ENCODE measurements at regions not wholly inside any gene's neighbourhood (a gene's known extent, or its start where the extent isn't known, plus 50 kb on each side); places are given as distances from the start of the nearest gene placed in this dataset.
"Not testable (repeated sequence)": the region's sequence is repeated elsewhere in the genome, so short reads cannot be mapped to it uniquely, and the experiment has no call there.

GRCh38 chr12:75792687-75793086, 238.9 kb downstream of the PHLDA1 start:
- Histone ChIP-seq H3K36me3 (replicated peaks; ENCODE audit: low read depth, low read length) (no peaks in the 10 kb centered on the region), H3K4me2 (ENCODE audit: low read length) (no peak overlapping the region), H4K20me1 (ENCODE audit: insufficient read depth, low read length) (no peaks in the 10 kb centered on the region), H3K4me3 (ENCODE audit: low read length) (no peak overlapping the region), H2AFZ (ENCODE audit: low read depth, low read length) (no peak overlapping the region), H3K9ac (ENCODE audit: low read length) (no peak overlapping the region), H3K27me3 (ENCODE audit: low read depth, low read length) (no peaks in the 10 kb centered on the region), H3K4me1 (ENCODE audit: low read length) (no peaks in the 10 kb centered on the region), H3K79me2 (ENCODE audit: low read length) (no peaks in the 10 kb centered on the region), H3K27ac (ENCODE audit: low read length) (no peak overlapping the region), H3K9me3 (ENCODE audit: insufficient read depth, low read length) (no peaks in the 10 kb centered on the region)
- TF ChIP-seq EZH2phosphoT487 (IDR thresholded peaks at IDR 0.05; ENCODE audit: low read depth) (no peak), CTCF (IDR thresholded peaks at IDR 0.05; ENCODE audit: low read depth, low read length) (no peak)

- no peaks in the 10 kb centered on the region for H3K36me3 ChIP-seq (replicated peaks; ENCODE audit: low read depth, low read length)
- no peak for TF ChIP-seq EZH2phosphoT487 (IDR thresholded peaks at IDR 0.05; ENCODE audit: low read depth)
- no peak for TF ChIP-seq CTCF (IDR thresholded peaks at IDR 0.05; ENCODE audit: low read depth, low read length)
- H3K4me2 ChIP-seq (ENCODE audit: low read length): no peak overlapping the region
- H3K9ac ChIP-seq (ENCODE audit: low read length): no peak overlapping the region
- H3K27ac ChIP-seq (ENCODE audit: low read length): no peak overlapping the region
- no peaks in the 10 kb centered on the region for H3K9me3 ChIP-seq (ENCODE audit: insufficient read depth, low read length)
- H3K4me1 ChIP-seq (ENCODE audit: low read length): peaks cover 4% of the 10 kb centered on the region
- H3K27me3 ChIP-seq (ENCODE audit: low read depth, low read length): no peaks in the 10 kb centered on the region
- H4K20me1 ChIP-seq (ENCODE audit: insufficient read depth, low read length): no peaks in the 10 kb centered on the region
- no peak overlapping the region for H3K4me3 ChIP-seq (ENCODE audit: low read length)
- no peak overlapping the region for H2AFZ ChIP-seq (ENCODE audit: low read depth, low read length)
- H3K79me2 ChIP-seq (ENCODE audit: low read length): no peaks in the 10 kb centered on the region
These were observed 241.4 kb downstream of the PHLDA1 start for GRCh38 chr12:75790219-75790618.

GRCh38 chr12:75787146-75787545, 244.4 kb downstream of the PHLDA1 start:
- H3K36me3 ChIP-seq (replicated peaks; ENCODE audit: low read depth, low read length); H3K4me3 ChIP-seq (ENCODE audit: low read length); H3K27ac ChIP-seq (ENCODE audit: low read length); H3K9ac ChIP-seq (ENCODE audit: low read length); H3K79me2 ChIP-seq (ENCODE audit: low read length); H3K4me2 ChIP-seq (ENCODE audit: low read length); H4K20me1 ChIP-seq (ENCODE audit: insufficient read depth, low read length); H2AFZ ChIP-seq (ENCODE audit: low read depth, low read length); H3K9me3 ChIP-seq (ENCODE audit: insufficient read depth, low read length); H3K27me3 ChIP-seq (ENCODE audit: low read depth, low read length): not testable (repeated sequence)
- peaks cover 15% of the 10 kb centered on the region for H3K4me1 ChIP-seq (ENCODE audit: low read length)

GRCh38 chr12:75786070-75786469, 245.5 kb downstream of the PHLDA1 start:
- TF ChIP-seq CTCF (IDR thresholded peaks at IDR 0.05; ENCODE audit: low read depth, low read length): no peak
- no peak for TF ChIP-seq EZH2phosphoT487 (IDR thresholded peaks at IDR 0.05; ENCODE audit: low read depth)
- no peak overlapping the region for H2AFZ ChIP-seq (ENCODE audit: low read depth, low read length)
- no peak overlapping the region for H3K27ac ChIP-seq (ENCODE audit: low read length)
- H3K9me3 ChIP-seq (ENCODE audit: insufficient read depth, low read length): no peaks in the 10 kb centered on the region
- H3K4me1 ChIP-seq (ENCODE audit: low read length): peaks cover 15% of the 10 kb centered on the region
- peaks cover 5% of the 10 kb centered on the region; the same call in 1 of the 2 replicates for H3K27me3 ChIP-seq (ENCODE audit: low read depth, low read length)
- no peak overlapping the region for H3K4me2 ChIP-seq (ENCODE audit: low read length)
- H3K9ac ChIP-seq (ENCODE audit: low read length): no peak overlapping the region
- no peaks in the 10 kb centered on the region for H3K36me3 ChIP-seq (replicated peaks; ENCODE audit: low read depth, low read length)
- H3K4me3 ChIP-seq (ENCODE audit: low read length): no peak overlapping the region
- no peaks in the 10 kb centered on the region for H4K20me1 ChIP-seq (ENCODE audit: insufficient read depth, low read length)
- H3K79me2 ChIP-seq (ENCODE audit: low read length): no peaks in the 10 kb centered on the region

- Histone ChIP-seq H4K20me1 (ENCODE audit: insufficient read depth, low read length) (no peaks in the 10 kb centered on the region), H3K9me3 (ENCODE audit: insufficient read depth, low read length) (no peaks in the 10 kb centered on the region), H3K4me3 (ENCODE audit: low read length) (no peak overlapping the region), H3K27me3 (ENCODE audit: low read depth, low read length) (peaks cover 19% of the 10 kb centered on the region), H3K79me2 (ENCODE audit: low read length) (no peaks in the 10 kb centered on the region), H3K9ac (ENCODE audit: low read length) (no peak overlapping the region), H2AFZ (ENCODE audit: low read depth, low read length) (no peak overlapping the region; the same call in 1 of the 2 replicates), H3K4me2 (ENCODE audit: low read length) (no peak overlapping the region; the same call in 1 of the 2 replicates), H3K27ac (ENCODE audit: low read length) (no peak overlapping the region), H3K36me3 (replicated peaks; ENCODE audit: low read depth, low read length) (no peaks in the 10 kb centered on the region), H3K4me1 (ENCODE audit: low read length) (peaks cover 15% of the 10 kb centered on the region)
- TF ChIP-seq EZH2phosphoT487 (IDR thresholded peaks at IDR 0.05; ENCODE audit: low read depth): no peak
- no peak for TF ChIP-seq CTCF (IDR thresholded peaks at IDR 0.05; ENCODE audit: low read depth, low read length)
These were observed 247.0 kb downstream of the PHLDA1 start for GRCh38 chr12:75784591-75784990.
